ENCODE measurements at regions not wholly inside any gene's neighbourhood (a gene's known extent, or its start where the extent isn't known, plus 50 kb on each side); places are given as distances from the start of the nearest gene placed in this dataset.

DNA sequence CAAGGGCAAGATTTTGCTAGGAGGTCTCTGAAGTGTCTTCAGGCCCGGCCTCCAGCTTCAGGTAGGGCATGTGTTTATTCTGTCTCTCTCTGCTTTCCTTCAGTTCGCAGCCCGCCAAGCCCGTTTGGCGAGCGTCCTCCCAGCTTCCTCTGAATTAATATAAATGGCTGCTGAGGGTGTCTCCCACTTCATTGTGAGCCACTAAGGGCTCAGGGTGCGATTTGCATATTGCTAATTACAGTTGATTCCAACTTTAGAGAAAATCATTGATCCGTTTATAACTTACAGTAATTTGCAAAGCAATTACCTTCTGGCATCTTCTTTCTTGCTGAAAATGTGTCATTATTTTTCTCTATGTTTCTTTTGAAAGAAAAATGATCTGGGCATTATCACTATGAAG lies 128.3 kb upstream of the SORCS3 start:
- TF ChIP-seq FOXP2 (optimal IDR thresholded peaks at IDR 0.05; ENCODE audit: control extremely low read depth, extremely low read length, insufficient read depth), result no peak
- no peak for TF ChIP-seq EZH2 (IDR thresholded peaks at IDR 0.05)

Measured in SK-N-MC (cell line).